ENCODE measurements at regions not wholly inside any gene's neighbourhood (a gene's known extent, or its start where the extent isn't known, plus 50 kb on each side); places are given as distances from the start of the nearest gene placed in this dataset.
"Not testable (repeated sequence)": the region's sequence is repeated elsewhere in the genome, so short reads cannot be mapped to it uniquely, and the experiment has no call there.

GRCh38 chr3:143175940-143176894, 56.6 kb downstream of the CHST2 start:
- not testable (repeated sequence) for H3K4me1 ChIP-seq (ENCODE audit: control insufficient read depth, insufficient read depth, low read length); H3K27me3 ChIP-seq (replicated peaks; ENCODE audit: control insufficient read depth, insufficient read depth, low read length); H3K4me3 ChIP-seq (ENCODE audit: low read length); H3K9me3 ChIP-seq (ENCODE audit: control insufficient read depth, low read length); H3K9ac ChIP-seq (ENCODE audit: low read length); DNase-seq (ENCODE audit: low read depth); H3K36me3 ChIP-seq (ENCODE audit: control insufficient read depth, insufficient read depth, low read length, severe bottlenecking)

GRCh38 chr3:143177965-143178364, 58.4 kb downstream of the CHST2 start:
- DNase-seq (ENCODE audit: low read depth); H3K27me3 ChIP-seq (replicated peaks; ENCODE audit: control insufficient read depth, insufficient read depth, low read length); H3K4me1 ChIP-seq (ENCODE audit: control insufficient read depth, insufficient read depth, low read length); H3K9ac ChIP-seq (ENCODE audit: low read length); H3K4me3 ChIP-seq (ENCODE audit: low read length); H3K36me3 ChIP-seq (ENCODE audit: control insufficient read depth, insufficient read depth, low read length, severe bottlenecking); H3K9me3 ChIP-seq (ENCODE audit: control insufficient read depth, low read length): not testable (repeated sequence)

GRCh38 chr3:143178775-143179548, 59.4 kb downstream of the CHST2 start:
- not testable (repeated sequence) for H3K4me1 ChIP-seq (ENCODE audit: control insufficient read depth, insufficient read depth, low read length); H3K4me3 ChIP-seq (ENCODE audit: low read length); H3K9me3 ChIP-seq (ENCODE audit: control insufficient read depth, low read length); H3K27me3 ChIP-seq (replicated peaks; ENCODE audit: control insufficient read depth, insufficient read depth, low read length); DNase-seq (ENCODE audit: low read depth); H3K36me3 ChIP-seq (ENCODE audit: control insufficient read depth, insufficient read depth, low read length, severe bottlenecking); H3K9ac ChIP-seq (ENCODE audit: low read length)

DNA sequence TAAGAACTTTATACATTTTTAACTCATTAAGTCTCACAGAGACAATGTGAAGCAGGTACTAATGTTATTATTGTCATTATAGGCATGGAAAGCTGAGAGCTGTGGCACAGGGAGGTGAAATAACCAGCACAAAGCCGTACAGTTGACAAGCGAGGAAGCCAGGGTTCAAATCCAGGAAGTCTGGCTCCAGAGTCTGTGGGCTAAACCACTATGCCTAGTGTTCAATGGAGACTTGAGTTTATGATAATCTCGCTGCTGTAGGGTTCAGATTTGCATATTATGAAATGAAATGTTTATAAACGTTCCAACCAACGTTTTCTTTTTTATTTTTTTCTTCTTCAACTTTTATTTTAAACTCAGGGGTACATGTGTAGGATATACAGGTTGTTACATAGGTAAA, 60.0 kb downstream of the CHST2 start:
- H3K4me1 ChIP-seq (ENCODE audit: control insufficient read depth, insufficient read depth, low read length) = no peaks in the 10 kb centered on the region
- H3K9me3 ChIP-seq (ENCODE audit: control insufficient read depth, low read length) = no peaks in the 10 kb centered on the region
- no peak overlapping the region for H3K4me3 ChIP-seq (ENCODE audit: low read length)
- H3K27me3 ChIP-seq (replicated peaks; ENCODE audit: control insufficient read depth, insufficient read depth, low read length) = no peaks in the 10 kb centered on the region
- H3K9ac ChIP-seq (ENCODE audit: low read length) = no peak overlapping the region
- DNase-seq (ENCODE audit: low read depth) = no peak
- no peaks in the 10 kb centered on the region for H3K36me3 ChIP-seq (ENCODE audit: control insufficient read depth, insufficient read depth, low read length, severe bottlenecking)

DNA sequence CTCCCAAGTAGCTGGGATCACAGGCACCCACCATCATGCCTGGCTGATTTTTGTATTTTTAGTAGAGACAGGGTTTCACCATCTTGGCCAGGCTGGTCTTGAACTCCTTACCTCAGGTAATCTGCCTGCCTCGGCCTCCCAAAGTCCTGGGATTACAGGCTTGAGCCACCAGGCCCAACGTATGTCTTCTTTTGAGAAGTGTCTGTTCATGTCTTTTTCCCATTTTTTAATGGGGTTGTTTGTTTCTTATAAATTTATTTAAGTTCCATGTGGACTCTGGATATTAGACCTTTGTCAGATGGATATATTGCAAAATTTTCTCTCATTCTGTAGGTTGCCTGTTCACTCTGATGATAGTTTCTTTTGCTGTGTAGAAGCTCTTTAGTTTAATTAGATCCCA, 61.3 kb downstream of the CHST2 start:
- not testable (repeated sequence) for H3K9me3 ChIP-seq (ENCODE audit: control insufficient read depth, low read length); H3K9ac ChIP-seq (ENCODE audit: low read length); H3K36me3 ChIP-seq (ENCODE audit: control insufficient read depth, insufficient read depth, low read length, severe bottlenecking); DNase-seq (ENCODE audit: low read depth); H3K27me3 ChIP-seq (replicated peaks; ENCODE audit: control insufficient read depth, insufficient read depth, low read length); H3K4me1 ChIP-seq (ENCODE audit: control insufficient read depth, insufficient read depth, low read length); H3K4me3 ChIP-seq (ENCODE audit: low read length)

DNA sequence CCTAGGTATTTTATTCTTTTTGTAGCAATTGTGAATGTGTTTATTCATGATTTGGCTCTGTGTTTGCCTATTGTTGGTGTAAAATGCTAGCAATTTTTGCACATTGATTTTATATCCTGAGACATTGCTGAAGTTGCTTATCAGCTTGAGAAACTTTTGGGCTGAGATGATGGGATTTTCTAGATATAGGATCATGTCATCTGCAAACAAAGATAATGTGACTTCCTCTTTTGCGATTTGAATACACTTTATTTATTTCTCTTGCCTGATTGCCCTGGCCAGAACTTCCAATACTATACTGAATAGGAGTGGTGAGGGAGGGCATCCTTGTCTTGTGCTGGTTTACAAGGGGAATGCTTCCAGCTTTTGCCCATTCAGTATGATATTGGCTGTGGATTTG, 62.4 kb downstream of the CHST2 start:
- not testable (repeated sequence) for H3K9ac ChIP-seq (ENCODE audit: low read length); DNase-seq (ENCODE audit: low read depth)

GRCh38 chr3:143182866-143183664, 63.5 kb downstream of the CHST2 start:
- Histone ChIP-seq H3K36me3 (ENCODE audit: control insufficient read depth, insufficient read depth, low read length, severe bottlenecking) (no peaks in the 10 kb centered on the region), H3K9ac (ENCODE audit: low read length) (no peak overlapping the region), H3K9me3 (ENCODE audit: control insufficient read depth, low read length) (no peaks in the 10 kb centered on the region), H3K4me1 (ENCODE audit: control insufficient read depth, insufficient read depth, low read length) (no peaks in the 10 kb centered on the region), H3K4me3 (ENCODE audit: low read length) (no peak overlapping the region), H3K27me3 (replicated peaks; ENCODE audit: control insufficient read depth, insufficient read depth, low read length) (no peaks in the 10 kb centered on the region)
- DNase-seq (ENCODE audit: low read depth) = peak; percentile 52

More for the DNA sequence above, 62.4 kb downstream of the CHST2 start:
- not testable (repeated sequence) for H3K27me3 ChIP-seq (replicated peaks; ENCODE audit: control insufficient read depth, insufficient read depth, low read length); H3K4me1 ChIP-seq (ENCODE audit: control insufficient read depth, insufficient read depth, low read length); H3K9me3 ChIP-seq (ENCODE audit: control insufficient read depth, low read length); H3K4me3 ChIP-seq (ENCODE audit: low read length); H3K36me3 ChIP-seq (ENCODE audit: control insufficient read depth, insufficient read depth, low read length, severe bottlenecking)

- no peaks in the 10 kb centered on the region for H3K4me1 ChIP-seq (ENCODE audit: control insufficient read depth, insufficient read depth, low read length)
- no peak for DNase-seq (ENCODE audit: low read depth)
- no peaks in the 10 kb centered on the region for H3K9me3 ChIP-seq (ENCODE audit: control insufficient read depth, low read length)
- no peak overlapping the region for H3K9ac ChIP-seq (ENCODE audit: low read length)
- no peak overlapping the region for H3K4me3 ChIP-seq (ENCODE audit: low read length)
- H3K36me3 ChIP-seq (ENCODE audit: control insufficient read depth, insufficient read depth, low read length, severe bottlenecking) = no peaks in the 10 kb centered on the region
- no peaks in the 10 kb centered on the region for H3K27me3 ChIP-seq (replicated peaks; ENCODE audit: control insufficient read depth, insufficient read depth, low read length)
These were observed 64.0 kb downstream of the CHST2 start for GRCh38 chr3:143183665-143183964.

GRCh38 chr3:143184099-143184498, 64.5 kb downstream of the CHST2 start:
- no peaks in the 10 kb centered on the region for H3K27me3 ChIP-seq (replicated peaks; ENCODE audit: control insufficient read depth, insufficient read depth, low read length)
- no peak overlapping the region for H3K4me3 ChIP-seq (ENCODE audit: low read length)
- no peak for DNase-seq (ENCODE audit: low read depth)
- no peaks in the 10 kb centered on the region for H3K9me3 ChIP-seq (ENCODE audit: control insufficient read depth, low read length)
- H3K36me3 ChIP-seq (ENCODE audit: control insufficient read depth, insufficient read depth, low read length, severe bottlenecking) = no peaks in the 10 kb centered on the region
- H3K4me1 ChIP-seq (ENCODE audit: control insufficient read depth, insufficient read depth, low read length) = no peaks in the 10 kb centered on the region
- no peak overlapping the region for H3K9ac ChIP-seq (ENCODE audit: low read length)

GRCh38 chr3:143185401-143185800, 65.8 kb downstream of the CHST2 start:
- no peaks in the 10 kb centered on the region for H3K36me3 ChIP-seq (ENCODE audit: control insufficient read depth, insufficient read depth, low read length, severe bottlenecking)

DNA sequence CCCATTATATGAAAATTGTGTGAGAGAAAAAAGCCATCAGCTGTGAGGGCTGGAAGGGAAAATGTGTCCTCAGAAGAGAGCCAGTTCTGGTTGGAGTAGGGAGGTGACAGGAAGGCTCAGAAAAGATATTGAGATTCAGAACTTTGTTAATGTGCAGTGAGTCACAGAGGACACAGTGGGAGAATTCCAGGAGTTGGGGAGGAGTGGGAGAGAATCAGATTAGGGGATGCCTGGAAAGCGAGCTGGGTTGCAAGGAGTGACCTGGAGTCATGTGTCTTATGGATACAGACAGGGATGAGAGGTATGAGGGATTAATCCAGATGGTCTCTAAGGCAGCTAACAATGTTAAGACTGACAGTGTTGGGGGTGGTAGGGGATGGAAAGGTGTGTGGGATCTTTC, 67.5 kb downstream of the CHST2 start:
- no peaks in the 10 kb centered on the region for H3K27me3 ChIP-seq (replicated peaks; ENCODE audit: control insufficient read depth, insufficient read depth, low read length)
- no peaks in the 10 kb centered on the region for H3K36me3 ChIP-seq (ENCODE audit: control insufficient read depth, insufficient read depth, low read length, severe bottlenecking)
- H3K4me3 ChIP-seq (ENCODE audit: low read length) = no peak overlapping the region
- no peak for DNase-seq (ENCODE audit: low read depth)
- no peaks in the 10 kb centered on the region for H3K4me1 ChIP-seq (ENCODE audit: control insufficient read depth, insufficient read depth, low read length)
- no peak overlapping the region for H3K9ac ChIP-seq (ENCODE audit: low read length)
- no peaks in the 10 kb centered on the region for H3K9me3 ChIP-seq (ENCODE audit: control insufficient read depth, low read length)

More at GRCh38 chr3:143185401-143185800, 65.8 kb downstream of the CHST2 start:
- H3K4me1 ChIP-seq (ENCODE audit: control insufficient read depth, insufficient read depth, low read length) = no peaks in the 10 kb centered on the region
- H3K9ac ChIP-seq (ENCODE audit: low read length) = no peak overlapping the region
- no peak overlapping the region for H3K4me3 ChIP-seq (ENCODE audit: low read length)
- H3K27me3 ChIP-seq (replicated peaks; ENCODE audit: control insufficient read depth, insufficient read depth, low read length) = no peaks in the 10 kb centered on the region
- no peaks in the 10 kb centered on the region for H3K9me3 ChIP-seq (ENCODE audit: control insufficient read depth, low read length)
- DNase-seq (ENCODE audit: low read depth) = no peak

Measured in adipocyte (in vitro differentiated cells).